ENCODE measurements at regions not wholly inside any gene's neighbourhood (a gene's known extent, or its start where the extent isn't known, plus 50 kb on each side); places are given as distances from the start of the nearest gene placed in this dataset.

DNA sequence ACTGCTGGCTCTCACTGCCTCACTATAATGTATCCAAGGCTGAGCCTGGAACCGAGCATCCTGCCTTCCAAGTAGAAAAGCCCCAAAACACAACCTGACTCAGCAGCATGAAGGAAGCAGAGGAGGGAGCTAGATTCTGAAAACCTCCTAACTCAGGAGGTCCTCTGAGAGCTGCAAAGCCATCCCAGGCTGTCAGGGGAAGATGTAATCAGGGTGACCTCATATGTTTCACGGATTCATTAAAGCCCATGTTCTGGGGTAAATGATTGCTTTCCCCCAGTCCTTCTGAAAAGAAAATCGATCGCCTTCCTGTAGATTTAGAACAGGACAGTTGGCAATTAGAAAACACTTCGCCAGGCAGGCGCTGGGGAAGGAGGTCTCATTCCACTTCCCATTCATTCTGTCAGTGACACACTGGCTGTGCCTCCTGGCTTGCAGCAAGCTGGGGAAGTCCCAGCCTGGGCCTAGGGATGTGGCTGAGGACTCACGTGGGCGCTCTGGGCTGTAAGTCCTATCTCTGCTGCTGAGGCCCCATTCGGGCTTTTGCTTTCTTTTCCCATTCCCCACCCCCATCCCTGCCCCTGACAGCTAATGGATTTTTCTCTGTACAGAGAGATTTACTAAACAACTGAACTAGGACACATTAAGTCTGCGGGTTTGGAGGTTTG, 75.7 kb upstream of the TMEM132E start:
- intact Hi-C loops (cut with DNase I) = no loop called here
- Histone ChIP-seq H3K4me1 (ENCODE audit: insufficient read depth) (peaks cover 4% of the 10 kb centered on the region), H3K4me3 (no peak overlapping the region), H3K9me3 (no peaks in the 10 kb centered on the region), H3K36me3 (no peaks in the 10 kb centered on the region), H3K27ac (no peak overlapping the region), H3K27me3 (no peaks in the 10 kb centered on the region)
- DNase-seq = no peak
- WGBS, 3 donors = 57 to 61% (median 57%) methylated on average over 10 of the region's 10 CpGs
- TF ChIP-seq EP300 (IDR thresholded peaks at IDR 0.05) (no peak), POLR2A (IDR thresholded peaks at IDR 0.05) (no peak)

DNA sequence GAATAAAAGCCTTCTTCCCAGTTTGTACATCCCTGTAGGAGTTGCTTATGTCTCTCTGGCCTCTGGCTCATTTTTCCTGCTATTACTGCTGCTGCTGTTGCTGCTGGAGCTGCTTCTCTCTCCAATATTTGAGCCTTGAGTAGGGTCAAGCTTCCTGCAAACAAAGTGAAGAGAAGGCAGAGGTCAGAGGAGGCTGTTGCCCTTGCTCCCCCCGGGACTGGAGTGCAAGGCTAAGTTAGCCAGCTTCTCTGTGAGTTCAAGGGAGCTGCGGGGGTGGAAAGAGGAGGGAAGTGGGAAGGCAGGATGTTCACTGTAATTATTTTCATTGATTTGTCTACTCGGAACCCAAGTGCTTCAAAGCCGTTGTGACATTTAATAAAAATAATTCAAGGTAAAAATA, 77.0 kb upstream of the TMEM132E start:
- WGBS, 3 donors = 11 to 34% (median 18%) methylated on average over 4 of the region's 4 CpGs
- intact Hi-C loops (cut with DNase I) = no loop called here
- H3K4me1 ChIP-seq (ENCODE audit: insufficient read depth) = peaks cover 4% of the 10 kb centered on the region
- H3K36me3 ChIP-seq = no peaks in the 10 kb centered on the region
- H3K9me3 ChIP-seq = no peaks in the 10 kb centered on the region
- no peak for TF ChIP-seq POLR2A (IDR thresholded peaks at IDR 0.05)
- no peak for TF ChIP-seq EP300 (IDR thresholded peaks at IDR 0.05)
- TF ChIP-seq, protein P1, sequence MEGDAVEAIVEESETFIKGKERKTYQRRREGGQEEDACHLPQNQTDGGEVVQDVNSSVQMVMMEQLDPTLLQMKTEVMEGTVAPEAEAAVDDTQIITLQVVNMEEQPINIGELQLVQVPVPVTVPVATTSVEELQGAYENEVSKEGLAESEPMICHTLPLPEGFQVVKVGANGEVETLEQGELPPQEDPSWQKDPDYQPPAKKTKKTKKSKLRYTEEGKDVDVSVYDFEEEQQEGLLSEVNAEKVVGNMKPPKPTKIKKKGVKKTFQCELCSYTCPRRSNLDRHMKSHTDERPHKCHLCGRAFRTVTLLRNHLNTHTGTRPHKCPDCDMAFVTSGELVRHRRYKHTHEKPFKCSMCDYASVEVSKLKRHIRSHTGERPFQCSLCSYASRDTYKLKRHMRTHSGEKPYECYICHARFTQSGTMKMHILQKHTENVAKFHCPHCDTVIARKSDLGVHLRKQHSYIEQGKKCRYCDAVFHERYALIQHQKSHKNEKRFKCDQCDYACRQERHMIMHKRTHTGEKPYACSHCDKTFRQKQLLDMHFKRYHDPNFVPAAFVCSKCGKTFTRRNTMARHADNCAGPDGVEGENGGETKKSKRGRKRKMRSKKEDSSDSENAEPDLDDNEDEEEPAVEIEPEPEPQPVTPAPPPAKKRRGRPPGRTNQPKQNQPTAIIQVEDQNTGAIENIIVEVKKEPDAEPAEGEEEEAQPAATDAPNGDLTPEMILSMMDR (IDR thresholded peaks at IDR 0.05) = no peak
- H3K27ac ChIP-seq = no peak overlapping the region
- H3K27me3 ChIP-seq = no peaks in the 10 kb centered on the region
- no peak overlapping the region for H3K4me3 ChIP-seq
- DNase-seq = no peak

DNA sequence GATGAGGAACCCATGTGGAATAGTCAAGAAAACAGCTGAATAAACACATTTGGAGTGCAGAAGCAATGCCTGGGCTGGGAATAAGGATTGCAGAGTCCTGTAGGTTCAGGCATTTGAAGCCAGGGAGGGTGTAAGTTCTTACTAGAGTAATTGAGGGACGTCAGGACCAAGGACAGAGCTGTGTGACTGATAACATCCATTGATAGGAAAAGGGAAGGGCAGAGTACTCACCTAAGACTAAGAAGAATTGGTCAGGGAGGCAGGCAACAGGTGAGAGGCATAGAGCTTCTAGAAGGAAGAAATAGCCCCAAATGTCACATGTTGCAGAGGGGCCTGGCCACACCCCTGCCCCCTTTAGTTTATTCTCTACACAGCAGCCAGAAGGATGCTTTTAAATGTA, 79.8 kb upstream of the TMEM132E start:
- H3K4me1 ChIP-seq (ENCODE audit: insufficient read depth) = peaks cover 4% of the 10 kb centered on the region
- DNase-seq = no peak
- TF ChIP-seq EP300 (IDR thresholded peaks at IDR 0.05) (no peak), POLR2A (IDR thresholded peaks at IDR 0.05) (no peak)
- TF ChIP-seq, protein P1 (IDR thresholded peaks at IDR 0.05) = no peak
- 0 to 6% (median 0%) methylated on average over 1 of the region's 1 CpG for WGBS, 3 donors
- H3K36me3 ChIP-seq = no peaks in the 10 kb centered on the region
- intact Hi-C loops (cut with DNase I) = loop anchor here in 1 of 4 donors (10.0 kb wide), 1 partner anchor 65 kb away; no protein-coding TSS in a partner anchor
- no peak overlapping the region for H3K27ac ChIP-seq
- no peaks in the 10 kb centered on the region for H3K9me3 ChIP-seq
- no peak overlapping the region for H3K4me3 ChIP-seq
- H3K27me3 ChIP-seq = no peaks in the 10 kb centered on the region

DNA sequence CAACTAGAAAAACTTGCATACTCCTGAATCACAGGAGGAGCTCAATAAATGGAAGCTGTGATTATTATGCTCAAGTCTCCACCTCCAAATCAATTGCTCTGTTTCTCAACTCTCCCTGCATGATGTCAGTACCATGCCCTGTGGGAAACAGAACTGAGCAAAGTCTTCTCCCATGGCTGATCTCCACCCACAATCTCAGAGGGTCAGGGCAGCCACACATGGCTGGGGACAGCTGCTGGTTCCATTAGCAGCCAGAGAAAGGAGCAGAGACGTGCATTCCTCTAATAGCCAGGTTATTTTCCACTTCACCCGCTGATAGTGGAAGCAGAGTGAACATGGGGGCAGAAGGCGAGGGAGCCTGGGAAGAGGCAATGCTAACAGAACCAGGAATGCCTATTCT, 85.5 kb upstream of the TMEM132E start:
- Histone ChIP-seq H3K36me3 (no peaks in the 10 kb centered on the region), H3K27me3 (no peaks in the 10 kb centered on the region), H3K9me3 (no peaks in the 10 kb centered on the region), H3K27ac (no peak overlapping the region), H3K4me3 (no peak overlapping the region), H3K4me1 (ENCODE audit: insufficient read depth) (no peaks in the 10 kb centered on the region)
- no peak for TF ChIP-seq EP300 (IDR thresholded peaks at IDR 0.05)
- no peak for TF ChIP-seq POLR2A (IDR thresholded peaks at IDR 0.05)
- TF ChIP-seq, protein P1 (IDR thresholded peaks at IDR 0.05) = no peak
- DNase-seq = no peak
- WGBS, 3 donors = 50 to 68% (median 66%) methylated on average over 3 of the region's 3 CpGs
- intact Hi-C loops (cut with DNase I) = loop anchor here in 1 of 4 donors (10.0 kb wide), 1 partner anchor 59 kb away; no protein-coding TSS in a partner anchor

DNA sequence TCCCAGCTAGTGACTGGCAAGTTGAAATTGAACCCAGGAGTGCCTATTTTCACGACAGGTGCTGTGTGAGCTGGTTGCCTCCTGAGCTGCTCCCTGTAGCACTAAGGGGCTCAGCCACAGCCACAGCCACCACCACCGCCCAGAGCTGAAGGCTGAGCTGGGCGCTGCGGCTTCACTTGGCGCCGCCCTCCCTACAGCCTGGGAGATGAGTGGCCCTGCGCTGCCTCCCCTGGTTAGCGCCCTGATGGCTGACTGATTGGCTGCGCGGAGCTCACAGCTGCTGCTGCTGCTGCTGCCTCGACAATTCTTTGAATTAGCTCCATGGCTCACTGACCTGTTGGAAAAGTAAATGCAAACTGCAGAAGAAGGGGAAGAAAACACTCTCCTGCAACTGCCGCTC, 91.8 kb upstream of the TMEM132E start:
- H3K9me3 ChIP-seq = no peaks in the 10 kb centered on the region
- intact Hi-C loops (cut with DNase I) = no loop called here
- H3K4me1 ChIP-seq (ENCODE audit: insufficient read depth) = no peaks in the 10 kb centered on the region
- 11 to 20% (median 19%) methylated on average over 12 of the region's 12 CpGs for WGBS, 3 donors
- H3K27ac ChIP-seq = no peak overlapping the region
- H3K36me3 ChIP-seq = no peaks in the 10 kb centered on the region
- TF ChIP-seq POLR2A (IDR thresholded peaks at IDR 0.05) (no peak), EP300 (IDR thresholded peaks at IDR 0.05) (no peak)
- TF ChIP-seq, protein P1 (IDR thresholded peaks at IDR 0.05) = no peak
- H3K4me3 ChIP-seq = no peak overlapping the region
- H3K27me3 ChIP-seq = no peaks in the 10 kb centered on the region
- no peak for DNase-seq
